ENCODE measurements at regions not wholly inside any gene's neighbourhood (a gene's known extent, or its start where the extent isn't known, plus 50 kb on each side); places are given as distances from the start of the nearest gene placed in this dataset.
"Not testable (repeated sequence)": the region's sequence is repeated elsewhere in the genome, so short reads cannot be mapped to it uniquely, and the experiment has no call there.

DNA sequence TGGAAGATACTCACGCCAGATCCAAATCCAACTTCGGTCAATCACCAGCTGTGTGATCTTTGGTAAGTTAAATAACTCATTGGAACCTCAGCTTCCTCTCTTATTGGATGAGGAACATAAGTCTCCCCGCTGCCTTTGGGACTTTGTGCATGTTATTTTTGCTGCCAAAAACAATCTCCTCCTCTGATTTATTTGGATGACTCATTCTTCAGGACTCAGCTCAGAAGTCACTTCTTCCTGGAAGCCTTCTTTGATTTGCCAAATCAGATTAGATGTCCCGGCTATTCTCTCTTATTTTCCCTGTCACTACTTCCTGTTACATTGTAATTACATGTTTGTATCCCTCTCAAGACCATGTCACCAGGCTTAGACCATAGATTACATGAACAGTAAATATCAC is 138.0 kb upstream of the BOD1L1 start:
- no peak for DNase-seq

DNA sequence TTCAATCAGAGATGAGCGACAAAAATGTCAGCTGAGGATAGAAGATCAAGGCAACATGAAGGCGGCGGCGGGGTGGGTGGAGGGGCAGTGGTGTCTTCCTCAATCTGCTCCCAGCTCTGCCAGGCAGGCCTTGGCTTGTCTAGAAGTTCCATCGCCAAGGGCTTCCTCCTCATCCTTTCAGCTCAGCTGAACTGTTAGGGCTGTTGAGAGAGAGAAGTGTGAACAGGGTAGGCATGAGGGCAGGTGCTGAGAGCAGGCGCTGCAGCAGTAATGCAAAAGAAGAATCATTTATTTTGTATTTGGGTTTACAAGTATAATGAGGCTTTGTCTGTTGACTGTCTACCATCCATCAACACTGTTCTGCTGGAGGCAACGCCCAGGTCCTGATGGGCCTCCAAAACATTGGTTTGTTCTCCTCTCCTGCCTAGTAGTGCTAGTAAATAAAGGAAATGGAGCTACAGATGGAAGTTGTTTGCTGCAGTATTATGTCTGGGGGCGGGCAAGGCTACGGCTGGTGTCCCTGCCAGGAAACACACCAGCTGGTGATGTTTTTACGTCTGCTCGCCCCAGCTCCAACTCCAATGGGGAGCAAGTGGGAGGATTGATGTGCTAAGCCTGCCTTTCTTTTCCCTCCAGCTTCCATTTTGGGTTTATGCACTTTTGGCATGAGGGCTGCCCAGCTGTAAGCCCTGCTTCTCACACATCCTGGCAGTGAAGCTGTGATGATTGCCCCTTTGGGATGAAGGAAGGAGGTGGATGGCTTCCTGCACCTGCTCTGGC is 139.4 kb upstream of the BOD1L1 start:
- DNase-seq: no peak

GRCh38 chr4:13777341-13777740 is 149.8 kb upstream of the BOD1L1 start:
- DNase-seq: no peak

DNA sequence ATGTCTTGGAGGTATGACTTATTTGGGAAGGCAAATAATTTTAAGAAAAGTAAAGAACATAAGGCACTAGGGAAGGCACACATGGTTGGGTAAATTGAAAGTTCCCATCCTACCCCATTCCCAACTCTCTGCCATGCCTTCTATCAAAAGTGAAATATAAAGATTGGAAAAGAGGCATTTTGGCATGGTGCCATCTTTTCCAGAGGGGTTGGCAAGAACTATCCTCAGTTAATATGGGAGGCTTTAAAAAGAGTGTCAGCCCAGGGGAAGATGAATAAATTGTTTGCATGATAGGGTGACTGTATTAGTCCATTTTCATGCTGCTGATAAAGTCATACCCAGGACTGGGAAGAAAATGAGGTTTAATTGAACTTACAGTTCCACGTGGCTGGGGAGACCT is 150.8 kb upstream of the BOD1L1 start:
- DNase-seq: no peak

- no peak for DNase-seq
These were observed 154.7 kb upstream of the BOD1L1 start for GRCh38 chr4:13782231-13782630.

DNA sequence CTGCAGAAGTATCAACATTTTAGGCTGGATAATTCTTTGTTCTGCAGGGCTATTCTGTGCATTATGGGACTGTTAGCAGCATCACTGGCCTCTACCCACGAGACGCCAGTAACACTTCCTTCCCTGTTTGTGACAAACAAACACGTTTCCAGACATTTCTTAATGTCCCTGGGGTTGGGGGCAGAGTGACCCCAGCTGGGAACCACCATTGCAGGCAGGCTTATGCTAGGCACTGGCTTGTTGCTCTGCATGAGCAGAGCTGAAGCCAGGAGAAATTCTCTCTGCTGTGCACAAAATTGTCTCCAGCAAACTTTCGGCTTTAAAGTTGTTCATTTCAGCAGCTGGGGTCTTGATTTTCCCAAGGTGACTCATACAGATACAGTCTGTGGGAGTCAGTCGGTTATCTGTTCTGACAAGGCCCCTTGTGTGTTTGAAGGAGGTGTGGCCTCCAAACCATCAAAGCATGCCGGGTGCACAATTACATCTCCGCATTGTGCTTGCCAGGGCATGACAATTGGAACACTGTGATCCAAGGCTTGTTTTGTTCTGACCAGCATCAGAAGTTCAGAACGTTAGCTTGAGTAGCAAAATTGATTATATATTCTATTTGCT is 156.4 kb upstream of the BOD1L1 start:
- no peak for DNase-seq

DNA sequence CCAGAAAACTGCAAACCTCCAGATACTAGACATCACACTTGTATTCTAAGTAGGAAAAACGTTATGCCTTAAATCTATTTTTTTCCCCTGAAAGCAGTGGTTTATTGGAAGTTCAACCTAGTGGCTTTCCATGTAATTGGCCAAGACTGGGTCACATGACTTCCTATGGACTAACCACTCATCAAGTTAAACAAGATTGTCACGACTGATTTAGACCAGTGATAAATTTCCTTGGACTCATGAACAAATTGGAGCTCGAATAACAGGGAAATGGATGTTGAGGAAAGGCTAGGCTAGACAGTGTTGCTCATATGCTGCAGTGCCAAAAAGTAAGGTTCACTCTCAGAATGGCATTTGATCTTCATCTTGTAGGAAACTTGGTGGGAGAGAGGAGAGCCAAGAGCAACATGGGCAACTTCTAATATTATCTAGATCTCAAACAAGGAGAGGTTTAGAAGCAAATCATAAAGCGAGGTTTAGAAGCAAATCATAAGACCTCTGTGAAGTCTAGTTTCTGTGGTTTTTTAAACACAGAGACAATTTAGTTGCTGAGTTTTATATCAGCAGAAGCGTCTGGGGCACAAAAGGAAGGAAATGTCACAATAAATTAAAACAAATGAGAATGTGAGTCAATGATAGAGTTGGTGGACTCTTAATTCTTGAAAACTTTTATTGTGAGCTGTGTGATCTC is 165.6 kb upstream of the BOD1L1 start:
- DNase-seq: no peak

DNA sequence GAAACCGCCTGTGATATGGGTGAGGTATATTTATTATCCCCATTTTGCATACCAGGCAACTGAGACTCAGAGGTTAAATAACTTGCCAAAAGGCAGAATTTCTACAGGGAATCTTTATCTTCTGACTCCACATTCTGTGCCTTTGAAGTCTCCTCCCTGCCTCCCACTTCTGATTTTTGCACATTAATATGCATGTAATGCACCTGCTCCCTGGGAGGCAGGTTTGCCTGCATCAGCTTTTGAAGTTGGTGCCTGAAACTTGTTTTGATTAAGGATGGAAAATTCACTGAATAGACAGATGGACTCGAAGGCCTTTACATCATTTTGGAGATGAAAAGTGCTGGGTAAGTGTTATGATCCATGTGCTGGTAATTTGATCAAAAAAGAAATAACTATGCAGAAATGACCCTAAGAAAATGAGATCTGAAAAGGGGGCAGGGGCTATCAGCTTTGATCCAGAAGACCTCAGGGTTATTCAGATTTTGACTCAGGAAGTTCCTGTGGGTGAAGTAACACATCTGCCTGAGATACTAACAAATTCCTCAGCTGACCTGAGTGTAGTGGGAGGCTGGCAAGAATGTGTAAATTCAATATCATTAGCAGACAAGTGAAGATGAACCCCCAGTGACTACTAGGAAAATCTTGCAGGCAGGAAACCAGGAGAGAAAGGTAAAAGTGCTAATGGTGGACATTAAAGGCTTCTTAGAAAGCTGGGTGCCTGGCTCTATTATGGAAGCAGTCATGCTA is 167.5 kb upstream of the BOD1L1 start:
- DNase-seq: no peak

GRCh38 chr4:13797061-13797460 is 169.5 kb upstream of the BOD1L1 start:
- no peak for DNase-seq

DNA sequence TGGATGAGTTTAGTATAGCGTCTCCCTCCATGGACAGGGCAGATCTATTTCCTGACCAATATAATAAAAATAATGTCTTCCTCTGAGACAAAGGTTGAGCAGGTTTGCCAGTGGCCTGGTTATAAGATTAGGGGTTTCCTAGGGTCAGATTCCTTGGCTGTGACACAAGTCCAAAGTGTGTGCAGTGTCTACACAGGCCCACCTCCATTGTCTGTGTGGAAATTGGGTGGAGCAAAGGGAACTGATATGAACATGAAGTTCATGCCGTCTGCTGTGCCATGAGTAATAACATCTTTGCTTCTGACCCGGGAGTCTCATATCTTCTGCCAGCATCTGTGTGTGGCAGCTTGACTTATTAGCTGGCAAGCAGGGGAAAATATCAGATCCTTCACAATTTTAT is 187.7 kb upstream of the BOD1L1 start:
- DNase-seq: no peak

- DNase-seq: no peak
These were observed 188.9 kb upstream of the BOD1L1 start for GRCh38 chr4:13816472-13816871.

- DNase-seq: no peak
These were observed 194.0 kb upstream of the BOD1L1 start for GRCh38 chr4:13821522-13821921.

- not testable (repeated sequence) for DNase-seq
These were observed 198.3 kb upstream of the BOD1L1 start for GRCh38 chr4:13825822-13826221.

DNA sequence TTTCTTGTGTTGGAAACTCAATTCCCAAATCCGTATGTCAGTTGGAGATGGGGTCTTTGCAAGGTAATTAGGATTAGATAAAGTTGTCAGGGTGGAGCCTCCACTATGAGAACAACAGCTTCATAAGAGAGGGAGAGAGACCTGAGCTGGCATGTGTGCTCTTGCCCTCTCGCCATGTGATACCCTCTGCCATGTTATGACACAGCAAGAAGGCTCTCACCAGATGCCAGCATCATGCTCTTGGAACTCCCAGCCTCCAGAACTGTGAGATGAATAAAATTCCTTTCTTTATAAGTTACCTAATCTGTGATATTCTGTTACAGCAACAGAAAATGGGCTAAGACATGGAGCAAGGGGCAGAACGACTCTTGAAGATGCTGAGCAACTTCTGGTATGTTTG is 201.9 kb upstream of the BOD1L1 start:
- no peak for DNase-seq

DNA sequence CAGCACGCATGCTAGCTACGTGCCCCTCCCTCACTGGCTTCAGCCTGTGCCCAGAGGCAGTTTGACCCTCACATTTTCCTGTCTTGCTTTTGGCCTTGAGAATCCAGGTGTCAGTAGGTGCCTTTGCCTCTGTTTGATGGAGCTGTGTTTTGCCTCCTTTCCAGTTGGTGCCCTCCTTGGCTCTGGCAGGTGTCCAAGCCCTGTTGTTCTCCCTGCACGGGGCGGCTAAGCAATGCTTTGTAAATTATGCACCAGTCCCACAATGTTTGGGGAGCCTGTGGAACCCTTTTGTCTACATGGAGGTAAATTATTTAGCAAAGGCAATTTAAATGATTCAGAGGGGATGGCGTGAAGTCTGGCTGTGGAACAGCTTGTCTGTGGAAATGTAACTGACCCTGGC is 202.9 kb upstream of the BOD1L1 start:
- DNase-seq: no peak

- DNase-seq: no peak
These were observed 205.8 kb upstream of the BOD1L1 start for GRCh38 chr4:13833171-13833804.

DNA sequence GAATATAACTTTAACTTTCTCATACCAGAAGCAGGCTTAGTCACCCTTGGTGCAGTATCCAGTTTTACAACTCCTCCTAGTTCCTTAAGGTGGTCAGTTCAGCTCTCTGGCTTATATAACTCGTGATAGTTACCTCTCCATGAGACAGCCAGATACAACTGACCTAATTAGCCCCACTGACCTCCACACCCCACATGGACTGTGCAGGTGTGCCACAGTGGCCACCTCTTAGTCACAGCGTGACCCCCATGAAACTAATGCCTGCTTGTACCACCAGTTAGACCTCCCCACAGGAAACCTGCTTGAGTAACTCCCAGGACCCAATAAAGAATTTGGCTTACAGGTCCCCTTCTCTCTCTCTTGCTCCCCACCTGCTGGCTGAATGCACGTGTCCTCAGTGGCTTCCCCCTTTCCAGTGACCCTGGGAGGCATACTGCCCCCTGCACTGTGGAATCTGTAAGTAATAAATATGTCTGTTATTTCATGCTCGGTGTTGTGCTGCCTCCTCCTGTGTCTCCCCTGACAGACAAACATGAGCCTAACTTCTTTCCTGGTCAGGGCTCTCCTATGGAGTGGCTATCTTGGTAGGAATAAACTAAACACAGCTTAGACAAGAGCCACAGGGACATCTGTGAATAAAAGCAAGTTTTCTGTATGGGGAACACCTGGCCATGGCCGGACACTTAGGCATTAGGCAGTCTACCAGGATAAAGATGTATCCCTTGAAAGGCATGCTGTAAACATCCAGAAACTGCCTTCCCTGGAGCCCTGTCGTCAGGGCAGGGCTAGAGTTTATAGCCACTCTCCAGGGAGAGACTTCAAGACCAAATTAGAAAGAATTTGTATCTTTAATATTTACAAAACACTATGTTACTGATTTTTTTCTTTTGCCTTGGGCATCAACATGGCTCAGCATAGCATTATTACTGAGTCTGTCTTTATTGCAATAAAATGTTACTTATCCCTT is 209.7 kb upstream of the BOD1L1 start:
- DNase-seq: no peak

DNA sequence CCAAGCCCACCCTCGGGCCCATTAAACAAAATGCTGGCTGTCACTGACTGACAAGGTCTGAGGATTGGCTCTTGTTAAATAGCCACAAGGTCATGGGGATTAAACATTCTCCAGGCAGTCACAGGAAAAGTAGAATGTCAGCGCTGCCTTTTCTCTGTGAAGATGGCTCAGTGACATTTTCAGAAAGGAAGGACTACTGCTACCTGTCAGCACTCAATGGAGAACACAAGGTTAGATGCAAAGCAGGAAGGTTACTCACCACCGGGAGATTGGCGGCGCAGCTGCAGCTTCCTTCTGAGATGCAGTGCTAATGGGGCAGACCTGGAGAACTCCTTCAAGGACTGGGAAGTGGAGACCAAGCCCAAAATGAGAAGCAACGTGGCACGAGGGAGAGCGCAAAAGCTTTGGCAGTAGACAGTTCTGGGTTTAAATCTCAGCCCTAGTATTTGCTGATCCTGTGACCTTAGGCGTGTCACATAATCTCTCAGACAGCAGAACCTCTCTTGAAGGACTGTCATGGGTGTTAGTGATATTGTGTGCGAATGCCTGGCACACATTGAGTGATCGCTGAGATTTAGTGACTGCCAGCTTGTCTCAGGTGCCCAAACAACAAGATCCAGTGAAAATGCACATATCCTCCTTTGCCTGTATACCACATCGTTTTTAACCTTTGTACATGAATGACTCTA is 213.1 kb upstream of the BOD1L1 start:
- no peak for DNase-seq

DNA sequence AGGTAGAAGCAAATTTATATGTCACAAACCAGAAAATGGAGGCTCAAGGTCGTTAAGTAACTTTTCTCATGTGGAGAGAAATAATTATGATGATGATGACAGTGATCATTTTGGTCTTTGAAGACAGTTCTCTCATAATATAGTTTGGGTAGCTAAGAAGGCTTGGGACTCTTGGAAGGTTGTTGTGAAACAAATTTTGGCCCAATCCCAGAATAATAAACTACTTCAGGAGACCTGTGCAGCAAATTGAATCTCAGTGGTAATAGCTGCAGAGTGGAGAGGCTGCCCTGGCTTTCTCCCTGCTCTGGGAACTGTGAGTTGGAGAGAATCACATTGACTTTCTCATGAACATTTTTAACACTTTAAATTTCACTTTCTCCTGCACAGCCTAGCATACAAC is 217.2 kb upstream of the BOD1L1 start:
- DNase-seq: no peak

GRCh38 chr4:13849778-13850177 is 222.3 kb upstream of the BOD1L1 start:
- DNase-seq: no peak

Measured in activated T-cell treated with anti-CD3 and anti-CD28 coated beads, Interleukin-2, amount 50 U/mL, for 48 hours (primary cell).